NB4 (cell line): ENCODE measurements at regions not wholly inside any gene's neighbourhood (a gene's known extent, or its start where the extent isn't known, plus 50 kb on each side); places are given as distances from the start of the nearest gene placed in this dataset.

ENCODE experiments used
- CTCF ChIP-seq: IDR thresholded peaks from one replicate; pipeline ENCODE4 v1.5.1; 2012; ENCODE audit warnings: low read depth, low read length
- MAX ChIP-seq: IDR thresholded peaks from 2 replicates; pipeline ENCODE4 v1.6.1; 2011; ENCODE audit warnings: low read depth, low read length
- POLR2A ChIP-seq: IDR thresholded peaks from 2 replicates; pipeline ENCODE4 v1.6.1; 2011; ENCODE audit warnings: mild to moderate bottlenecking; ENCODE audit not compliant: insufficient read length; ENCODE audit errors: extremely low read depth

GRCh38 chr17:27950995-27951394 is 57.8 kb upstream of the LYRM9 start:
- TF ChIP-seq CTCF, result no peak
- no peak for TF ChIP-seq POLR2A
- TF ChIP-seq MAX, result no peak
